HepG2 (cell line): ENCODE measurements at regions not wholly inside any gene's neighbourhood (a gene's known extent, or its start where the extent isn't known, plus 50 kb on each side); places are given as distances from the start of the nearest gene placed in this dataset.

Experiments
- ARID4A ChIP-seq: sonication (generic); formaldehyde crosslinking; IDR thresholded peaks from 2 replicates; pipeline ENCODE4 v1.5.0; 2020; ENCODE audit warnings: mild to moderate bottlenecking, missing genetic modification reagents, borderline replicate concordance
- CTCF ChIP-seq: sonication (generic); formaldehyde crosslinking; IDR thresholded peaks from 2 replicates; pipeline ENCODE4 v1.5.0; 2020; ENCODE audit warnings: mild to moderate bottlenecking, missing genetic modification reagents, moderate library complexity
- JUND ChIP-seq: sonication (generic); formaldehyde crosslinking; IDR thresholded peaks from 2 replicates; pipeline ENCODE4 v1.8.0; 2022; ENCODE audit warnings: mild to moderate bottlenecking, missing genetic modification reagents
- NBN ChIP-seq: fragments of 450-650 bp; conservative IDR thresholded peaks from 2 replicates; pipeline ENCODE4 v1.6.1; 2017
- PATZ1 ChIP-seq: sonication (generic); formaldehyde crosslinking; IDR thresholded peaks from 2 replicates; pipeline ENCODE4 v1.4.0; 2020; ENCODE audit warnings: missing genetic modification reagents
- POLR2A ChIP-seq, 2 experiments: IDR thresholded peaks; 2 replicates each; pipeline ENCODE4 v1.6.1; 2011; ENCODE audit warnings: low read depth in 2 of 2, low read length in 2 of 2, mild to moderate bottlenecking in 1 of 2, moderate library complexity in 1 of 2; ENCODE audit not compliant: insufficient read depth in 1 of 2
- SP5 ChIP-seq: IDR thresholded peaks from 2 replicates; pipeline ENCODE4 v1.6.1; 2016; ENCODE audit warnings: low read depth, borderline replicate concordance
- ZNF180 ChIP-seq: sonication (generic); formaldehyde crosslinking; IDR thresholded peaks from 2 replicates; pipeline ENCODE4 v1.4.0; 2020; ENCODE audit warnings: low read depth, missing genetic modification reagents, borderline replicate concordance
- ZSCAN29 ChIP-seq: sonication (generic); formaldehyde crosslinking; conservative IDR thresholded peaks from 2 replicates; pipeline ENCODE4 v1.4.0; 2020; ENCODE audit warnings: mild to moderate bottlenecking, missing genetic modification reagents

DNA sequence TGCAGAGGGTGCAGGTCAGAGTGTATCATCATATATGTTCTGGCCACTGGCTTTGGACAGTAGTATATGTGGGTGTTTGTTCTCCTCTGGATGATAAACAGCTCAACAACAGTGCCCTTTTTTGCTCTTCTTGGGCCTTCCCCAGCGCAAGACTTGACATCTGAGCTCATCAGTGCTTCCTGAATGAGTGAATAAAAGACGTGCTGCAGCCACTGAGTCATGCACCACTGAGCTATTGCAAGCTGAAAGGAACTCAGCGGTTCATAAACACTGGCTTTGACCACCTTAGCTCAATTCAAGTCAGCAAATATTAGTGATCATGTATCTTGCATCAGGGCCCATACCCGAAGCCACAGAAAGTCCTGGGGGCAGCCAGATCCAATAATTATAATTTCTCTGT lies 105.3 kb upstream of the KCNG1 start:
- TF ChIP-seq NBN: no peak
- no peak for TF ChIP-seq SP5 (CRISPR knock-in tag)
- TF ChIP-seq ARID4A (CRISPR knock-in tag): no peak
- no peak for TF ChIP-seq ZSCAN29
- TF ChIP-seq POLR2A (IDR thresholded peaks at IDR 0.05; ENCODE audit: insufficient read depth in 1 of 2, low read depth in 2 of 2, low read length in 2 of 2): no peak
- TF ChIP-seq ZNF180 (CRISPR knock-in tag): no peak
- TF ChIP-seq PATZ1 (CRISPR knock-in tag): no peak
- no peak for TF ChIP-seq CTCF (CRISPR knock-in tag)
- TF ChIP-seq JUND: no peak
